ENCODE measurements at regions not wholly inside any gene's neighbourhood (a gene's known extent, or its start where the extent isn't known, plus 50 kb on each side); places are given as distances from the start of the nearest gene placed in this dataset.

DNA sequence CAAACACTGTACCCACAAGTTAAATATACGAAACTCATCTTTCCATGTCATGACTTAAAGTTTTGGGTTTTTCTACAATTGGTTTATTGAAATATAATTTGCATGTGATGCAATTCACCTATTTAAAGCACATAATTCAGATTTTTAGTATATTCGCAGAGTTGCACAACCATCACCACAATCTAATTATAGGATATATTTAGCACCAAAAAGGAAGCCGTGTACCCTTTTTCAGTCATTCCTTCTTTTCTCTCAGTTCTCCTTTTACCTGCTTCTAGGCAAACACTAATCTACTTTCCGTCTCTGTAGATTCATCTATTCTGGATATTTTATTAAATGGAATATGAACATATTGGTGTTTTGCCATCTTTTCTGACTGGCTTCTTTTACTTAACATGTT, 1458.1 kb upstream of the TENM4 start:
- no peak for TF ChIP-seq EZH2 (IDR thresholded peaks at IDR 0.05; ENCODE audit: borderline replicate concordance)
- TF ChIP-seq, protein P1, sequence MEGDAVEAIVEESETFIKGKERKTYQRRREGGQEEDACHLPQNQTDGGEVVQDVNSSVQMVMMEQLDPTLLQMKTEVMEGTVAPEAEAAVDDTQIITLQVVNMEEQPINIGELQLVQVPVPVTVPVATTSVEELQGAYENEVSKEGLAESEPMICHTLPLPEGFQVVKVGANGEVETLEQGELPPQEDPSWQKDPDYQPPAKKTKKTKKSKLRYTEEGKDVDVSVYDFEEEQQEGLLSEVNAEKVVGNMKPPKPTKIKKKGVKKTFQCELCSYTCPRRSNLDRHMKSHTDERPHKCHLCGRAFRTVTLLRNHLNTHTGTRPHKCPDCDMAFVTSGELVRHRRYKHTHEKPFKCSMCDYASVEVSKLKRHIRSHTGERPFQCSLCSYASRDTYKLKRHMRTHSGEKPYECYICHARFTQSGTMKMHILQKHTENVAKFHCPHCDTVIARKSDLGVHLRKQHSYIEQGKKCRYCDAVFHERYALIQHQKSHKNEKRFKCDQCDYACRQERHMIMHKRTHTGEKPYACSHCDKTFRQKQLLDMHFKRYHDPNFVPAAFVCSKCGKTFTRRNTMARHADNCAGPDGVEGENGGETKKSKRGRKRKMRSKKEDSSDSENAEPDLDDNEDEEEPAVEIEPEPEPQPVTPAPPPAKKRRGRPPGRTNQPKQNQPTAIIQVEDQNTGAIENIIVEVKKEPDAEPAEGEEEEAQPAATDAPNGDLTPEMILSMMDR (IDR thresholded peaks at IDR 0.05; ENCODE audit: poor library complexity), result no peak
